HEK293 (cell line): ENCODE measurements at regions not wholly inside any gene's neighbourhood (a gene's known extent, or its start where the extent isn't known, plus 50 kb on each side); places are given as distances from the start of the nearest gene placed in this dataset.

Experiments
- ZBTB8A ChIP-seq: fragments of 450-650 bp; formaldehyde crosslinking; IDR thresholded peaks from 2 replicates; pipeline ENCODE4 v1.5.1; 2016; ENCODE audit warnings: missing biosample characterization, missing genetic modification characterization
- ZNF266 ChIP-seq: fragments of 450-650 bp; formaldehyde crosslinking; IDR thresholded peaks from 2 replicates; pipeline ENCODE4 v1.5.1; 2016; ENCODE audit warnings: missing biosample characterization, missing genetic modification characterization, low read depth
- ZNF311 ChIP-seq: fragments of 450-650 bp; formaldehyde crosslinking; IDR thresholded peaks from 2 replicates; pipeline ENCODE4 v1.5.1; 2017; ENCODE audit warnings: missing biosample characterization, missing genetic modification characterization, borderline replicate concordance
- TF ChIP-seq, protein P1 (sequence below): fragments of 450-650 bp; formaldehyde crosslinking; IDR thresholded peaks from 2 replicates; pipeline ENCODE4 v1.5.1; 2016; ENCODE audit warnings: missing biosample characterization, missing genetic modification characterization
- TF ChIP-seq, protein P2 (sequence below): fragments of 450-650 bp; formaldehyde crosslinking; IDR thresholded peaks from 2 replicates; pipeline ENCODE4 v1.5.1; 2016; ENCODE audit warnings: missing biosample characterization, missing genetic modification characterization

- TF ChIP-seq, protein P1, sequence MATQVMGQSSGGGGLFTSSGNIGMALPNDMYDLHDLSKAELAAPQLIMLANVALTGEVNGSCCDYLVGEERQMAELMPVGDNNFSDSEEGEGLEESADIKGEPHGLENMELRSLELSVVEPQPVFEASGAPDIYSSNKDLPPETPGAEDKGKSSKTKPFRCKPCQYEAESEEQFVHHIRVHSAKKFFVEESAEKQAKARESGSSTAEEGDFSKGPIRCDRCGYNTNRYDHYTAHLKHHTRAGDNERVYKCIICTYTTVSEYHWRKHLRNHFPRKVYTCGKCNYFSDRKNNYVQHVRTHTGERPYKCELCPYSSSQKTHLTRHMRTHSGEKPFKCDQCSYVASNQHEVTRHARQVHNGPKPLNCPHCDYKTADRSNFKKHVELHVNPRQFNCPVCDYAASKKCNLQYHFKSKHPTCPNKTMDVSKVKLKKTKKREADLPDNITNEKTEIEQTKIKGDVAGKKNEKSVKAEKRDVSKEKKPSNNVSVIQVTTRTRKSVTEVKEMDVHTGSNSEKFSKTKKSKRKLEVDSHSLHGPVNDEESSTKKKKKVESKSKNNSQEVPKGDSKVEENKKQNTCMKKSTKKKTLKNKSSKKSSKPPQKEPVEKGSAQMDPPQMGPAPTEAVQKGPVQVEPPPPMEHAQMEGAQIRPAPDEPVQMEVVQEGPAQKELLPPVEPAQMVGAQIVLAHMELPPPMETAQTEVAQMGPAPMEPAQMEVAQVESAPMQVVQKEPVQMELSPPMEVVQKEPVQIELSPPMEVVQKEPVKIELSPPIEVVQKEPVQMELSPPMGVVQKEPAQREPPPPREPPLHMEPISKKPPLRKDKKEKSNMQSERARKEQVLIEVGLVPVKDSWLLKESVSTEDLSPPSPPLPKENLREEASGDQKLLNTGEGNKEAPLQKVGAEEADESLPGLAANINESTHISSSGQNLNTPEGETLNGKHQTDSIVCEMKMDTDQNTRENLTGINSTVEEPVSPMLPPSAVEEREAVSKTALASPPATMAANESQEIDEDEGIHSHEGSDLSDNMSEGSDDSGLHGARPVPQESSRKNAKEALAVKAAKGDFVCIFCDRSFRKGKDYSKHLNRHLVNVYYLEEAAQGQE (tag by site-specific recombination): no peak
- TF ChIP-seq, protein P2, sequence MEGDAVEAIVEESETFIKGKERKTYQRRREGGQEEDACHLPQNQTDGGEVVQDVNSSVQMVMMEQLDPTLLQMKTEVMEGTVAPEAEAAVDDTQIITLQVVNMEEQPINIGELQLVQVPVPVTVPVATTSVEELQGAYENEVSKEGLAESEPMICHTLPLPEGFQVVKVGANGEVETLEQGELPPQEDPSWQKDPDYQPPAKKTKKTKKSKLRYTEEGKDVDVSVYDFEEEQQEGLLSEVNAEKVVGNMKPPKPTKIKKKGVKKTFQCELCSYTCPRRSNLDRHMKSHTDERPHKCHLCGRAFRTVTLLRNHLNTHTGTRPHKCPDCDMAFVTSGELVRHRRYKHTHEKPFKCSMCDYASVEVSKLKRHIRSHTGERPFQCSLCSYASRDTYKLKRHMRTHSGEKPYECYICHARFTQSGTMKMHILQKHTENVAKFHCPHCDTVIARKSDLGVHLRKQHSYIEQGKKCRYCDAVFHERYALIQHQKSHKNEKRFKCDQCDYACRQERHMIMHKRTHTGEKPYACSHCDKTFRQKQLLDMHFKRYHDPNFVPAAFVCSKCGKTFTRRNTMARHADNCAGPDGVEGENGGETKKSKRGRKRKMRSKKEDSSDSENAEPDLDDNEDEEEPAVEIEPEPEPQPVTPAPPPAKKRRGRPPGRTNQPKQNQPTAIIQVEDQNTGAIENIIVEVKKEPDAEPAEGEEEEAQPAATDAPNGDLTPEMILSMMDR (tag by site-specific recombination): no peak
- TF ChIP-seq ZNF266 (tag by site-specific recombination): no peak
- TF ChIP-seq ZNF311 (tag by site-specific recombination): no peak
- TF ChIP-seq ZBTB8A: no peak
These were observed 1264.7 kb downstream of the PCDH7 start for GRCh38 chr4:31984872-31985271.
